Lower leg skin (tissue), 3 donors: ENCODE measurements at regions not wholly inside any gene's neighbourhood (a gene's known extent, or its start where the extent isn't known, plus 50 kb on each side); places are given as distances from the start of the nearest gene placed in this dataset.

ENCODE experiments used
- CTCF ChIP-seq, 3 donors: fragments of 450-650 bp; IDR thresholded peaks; one replicate each; pipeline ENCODE4 v1.5.1; 2016; ENCODE audit warnings: antibody characterized with exemption in 3 of 3, mild to moderate bottlenecking in 3 of 3, moderate library complexity in 2 of 3
- POLR2A ChIP-seq, 2 donors: fragments of 450-650 bp; IDR thresholded peaks; one replicate each; pipeline ENCODE4 v1.6.1; 2016 to 2017; ENCODE audit warnings: antibody characterized with exemption in 2 of 2, mild to moderate bottlenecking in 1 of 2, moderate library complexity in 1 of 2

GRCh38 chrX:25721564-25721963, 416.6 kb upstream of the MAGEB18 start:
- no peak for TF ChIP-seq POLR2A (IDR thresholded peaks at IDR 0.05)
- TF ChIP-seq CTCF (IDR thresholded peaks at IDR 0.05), result no peak
